ENCODE measurements at regions not wholly inside any gene's neighbourhood (a gene's known extent, or its start where the extent isn't known, plus 50 kb on each side); places are given as distances from the start of the nearest gene placed in this dataset.

- TF ChIP-seq CTCF (optimal IDR thresholded peaks at IDR 0.05 in 1 of 3, IDR thresholded peaks at IDR 0.05 in 1 of 3, conservative IDR thresholded peaks at IDR 0.05 in 1 of 3; ENCODE audit: extremely low read depth in 1 of 3, insufficient read depth in 2 of 3, low read length in 3 of 3) = no peak
- no peak for TF ChIP-seq EZH2 (IDR thresholded peaks at IDR 0.05; ENCODE audit: low read length)
These were observed 147.1 kb upstream of the TEX13C start for GRCh38 chrX:125172531-125172930.
